ENCODE measurements at regions not wholly inside any gene's neighbourhood (a gene's known extent, or its start where the extent isn't known, plus 50 kb on each side); places are given as distances from the start of the nearest gene placed in this dataset.
"Not testable (repeated sequence)": the region's sequence is repeated elsewhere in the genome, so short reads cannot be mapped to it uniquely, and the experiment has no call there.

GRCh38 chr4:34502086-34502485, 1742.2 kb downstream of the ARAP2 start:
- ChIA-PET POLR2A (ENCODE audit: unreplicated experiment) (no interaction called here), CTCF (no interaction called here)
- H3F3A ChIP-seq (ENCODE audit: low read length, unreplicated experiment), result no peaks in the 10 kb centered on the region
- no peaks in the 10 kb centered on the region for H4K20me1 ChIP-seq (ENCODE audit: low read length)
- intact Hi-C loops (cut with micrococcal nuclease), result no loop called here
- no peak for TF ChIP-seq EZH2phosphoT487 (IDR thresholded peaks at IDR 0.05; ENCODE audit: borderline replicate concordance, low read length)
- TF ChIP-seq CTCF (conservative IDR thresholded peaks at IDR 0.05; ENCODE audit: low read depth, low read length), result no peak
- no peak for TF ChIP-seq EZH2 (IDR thresholded peaks at IDR 0.05; ENCODE audit: low read length, unreplicated experiment)
- no peak overlapping the region for H3K4me3 ChIP-seq (ENCODE audit: low read length)
- H3K4me2 ChIP-seq (ENCODE audit: low read length), result no peak overlapping the region
- H3K4me1 ChIP-seq (ENCODE audit: insufficient read depth, low read length), result no peaks in the 10 kb centered on the region
- no peak overlapping the region for H2AFZ ChIP-seq (ENCODE audit: low read length)
- no peak for DNase-seq
- H3K27ac ChIP-seq (ENCODE audit: low read length), result no peak overlapping the region
- H3K9me3 ChIP-seq (ENCODE audit: low read length), result no peaks in the 10 kb centered on the region
- H3K79me2 ChIP-seq (ENCODE audit: low read length), result no peaks in the 10 kb centered on the region
- H3K9me2 ChIP-seq (replicated peaks; ENCODE audit: low read length), result no peaks in the 10 kb centered on the region
- BruUV-seq (replicated peaks), result no TSS peak
- H3K36me3 ChIP-seq (ENCODE audit: low read depth, low read length), result no peaks in the 10 kb centered on the region
- no peaks in the 10 kb centered on the region for H3K27me3 ChIP-seq (ENCODE audit: low read length)
- no peak overlapping the region for H3K9ac ChIP-seq (ENCODE audit: low read length)
- no peak for ATAC-seq

- H3K4me3 ChIP-seq (ENCODE audit: low read length); ATAC-seq; H3K9me3 ChIP-seq (ENCODE audit: low read length); BruUV-seq (replicated peaks); H4K20me1 ChIP-seq (ENCODE audit: low read length); H3K36me3 ChIP-seq (ENCODE audit: low read depth, low read length); H2AFZ ChIP-seq (ENCODE audit: low read length); H3K4me2 ChIP-seq (ENCODE audit: low read length); H3K9ac ChIP-seq (ENCODE audit: low read length); H3K27me3 ChIP-seq (ENCODE audit: low read length); CTCF ChIA-PET; H3F3A ChIP-seq (ENCODE audit: low read length, unreplicated experiment); H3K27ac ChIP-seq (ENCODE audit: low read length); H3K4me1 ChIP-seq (ENCODE audit: insufficient read depth, low read length); intact Hi-C loops (cut with micrococcal nuclease); DNase-seq; H3K9me2 ChIP-seq (replicated peaks; ENCODE audit: low read length); H3K79me2 ChIP-seq (ENCODE audit: low read length); POLR2A ChIA-PET (ENCODE audit: unreplicated experiment): not testable (repeated sequence)
Observed at GRCh38 chr4:34504731-34505130, 1739.6 kb downstream of the ARAP2 start.

- H3K36me3 ChIP-seq (ENCODE audit: low read depth, low read length); intact Hi-C loops (cut with micrococcal nuclease); H3K9ac ChIP-seq (ENCODE audit: low read length); H3K27ac ChIP-seq (ENCODE audit: low read length); ATAC-seq; H3K27me3 ChIP-seq (ENCODE audit: low read length); H3K79me2 ChIP-seq (ENCODE audit: low read length); H3K4me3 ChIP-seq (ENCODE audit: low read length); H2AFZ ChIP-seq (ENCODE audit: low read length); BruUV-seq (replicated peaks); DNase-seq; CTCF ChIA-PET; H3K4me2 ChIP-seq (ENCODE audit: low read length); POLR2A ChIA-PET (ENCODE audit: unreplicated experiment); H3K9me3 ChIP-seq (ENCODE audit: low read length); H4K20me1 ChIP-seq (ENCODE audit: low read length); H3K4me1 ChIP-seq (ENCODE audit: insufficient read depth, low read length); H3K9me2 ChIP-seq (replicated peaks; ENCODE audit: low read length); H3F3A ChIP-seq (ENCODE audit: low read length, unreplicated experiment): not testable (repeated sequence)
Observed at GRCh38 chr4:34506511-34507092, 1737.7 kb downstream of the ARAP2 start.

- H2AFZ ChIP-seq (ENCODE audit: low read length), result no peak overlapping the region
- H3K9me2 ChIP-seq (replicated peaks; ENCODE audit: low read length), result no peaks in the 10 kb centered on the region
- H4K20me1 ChIP-seq (ENCODE audit: low read length), result no peaks in the 10 kb centered on the region
- no peak overlapping the region for H3K9ac ChIP-seq (ENCODE audit: low read length)
- H3F3A ChIP-seq (ENCODE audit: low read length, unreplicated experiment), result no peaks in the 10 kb centered on the region
- H3K27me3 ChIP-seq (ENCODE audit: low read length), result no peaks in the 10 kb centered on the region
- POLR2A ChIA-PET (ENCODE audit: unreplicated experiment), result no interaction called here
- intact Hi-C loops (cut with micrococcal nuclease), result no loop called here
- DNase-seq, result no peak
- no peaks in the 10 kb centered on the region for H3K36me3 ChIP-seq (ENCODE audit: low read depth, low read length)
- CTCF ChIA-PET, result no interaction called here
- H3K79me2 ChIP-seq (ENCODE audit: low read length), result no peaks in the 10 kb centered on the region
- no peak overlapping the region for H3K4me2 ChIP-seq (ENCODE audit: low read length)
- no peak overlapping the region for H3K27ac ChIP-seq (ENCODE audit: low read length)
- BruUV-seq (replicated peaks), result no TSS peak
- no peak overlapping the region for H3K4me3 ChIP-seq (ENCODE audit: low read length)
- no peaks in the 10 kb centered on the region for H3K4me1 ChIP-seq (ENCODE audit: insufficient read depth, low read length)
- H3K9me3 ChIP-seq (ENCODE audit: low read length), result no peaks in the 10 kb centered on the region
- TF ChIP-seq EZH2phosphoT487 (IDR thresholded peaks at IDR 0.05; ENCODE audit: borderline replicate concordance, low read length) (no peak), EZH2 (IDR thresholded peaks at IDR 0.05; ENCODE audit: low read length, unreplicated experiment) (no peak), CTCF (conservative IDR thresholded peaks at IDR 0.05; ENCODE audit: low read depth, low read length) (no peak)
- no peak for ATAC-seq
Observed at GRCh38 chr4:34512616-34513015, 1731.7 kb downstream of the ARAP2 start.
